CD4-positive, alpha-beta T cell (primary cell): ENCODE measurements at regions not wholly inside any gene's neighbourhood (a gene's known extent, or its start where the extent isn't known, plus 50 kb on each side); places are given as distances from the start of the nearest gene placed in this dataset.

Source experiments
- ATAC-seq: fragments of 200-7000 bp; cut with Tn5 transposase; one replicate; pipeline ENCODE4 v1.10.0; 2022; ENCODE audit warnings: mild to moderate bottlenecking; ENCODE audit not compliant: poor library complexity
- CTCF ChIA-PET: fragments of 350-600 bp; sonication (Branson Sonifier 250); formaldehyde crosslinking; loops from one replicate; lab custom pipeline; 2021; ENCODE audit warnings: antibody characterized with exemption, inconsistent platforms; lab: Charles Lee
- POLR2A ChIA-PET: fragments of 350-600 bp; sonication (Branson Sonifier 250); formaldehyde crosslinking; loops from one replicate; lab custom pipeline; 2021; ENCODE audit warnings: antibody characterized with exemption, inconsistent platforms; lab: Charles Lee
- DNase-seq, 14 experiments: peaks; one replicate each; pipeline ENCODE4 v3.0.0-alpha.2; 2013 to 2020; ENCODE audit warnings: mixed read lengths in 2 of 14
- H3K27ac ChIP-seq, 2 donors: one replicate each; pipeline versions ENCODE4 v1.5.1 to v1.7.0; 2013; ENCODE audit warnings: low read length in 2 of 2, low read depth in 1 of 2, mild to moderate bottlenecking in 1 of 2
- H3K27me3 ChIP-seq, 2 experiments: 1 replicate in 1 of 2; 2 replicates in 1 of 2; pipeline versions ENCODE4 v1.6.1 to v1.7.0; 2013; ENCODE audit warnings: low read length in 2 of 2, control low read depth in 1 of 2, mild to moderate bottlenecking in 1 of 2, moderate library complexity in 1 of 2; ENCODE audit not compliant: insufficient read depth in 2 of 2, control insufficient read depth in 1 of 2
- H3K36me3 ChIP-seq: one replicate; pipeline ENCODE4 v1.6.1; 2013; ENCODE audit warnings: low read length, control low read depth; ENCODE audit not compliant: insufficient read depth
- H3K4me1 ChIP-seq: one replicate; pipeline ENCODE4 v1.6.1; 2013; ENCODE audit warnings: low read length, control low read depth; ENCODE audit not compliant: insufficient read depth
- H3K4me3 ChIP-seq: one replicate; pipeline ENCODE4 v1.5.1; 2013; ENCODE audit warnings: mild to moderate bottlenecking, low read length, moderate library complexity
- H3K9me3 ChIP-seq, 2 experiments: 1 replicate in 1 of 2; 2 replicates in 1 of 2; pipeline versions ENCODE4 v1.6.1 to v1.7.0; 2013; ENCODE audit warnings: low read length in 2 of 2, mild to moderate bottlenecking in 2 of 2, control low read depth in 1 of 2, moderate library complexity in 1 of 2; ENCODE audit not compliant: control insufficient read depth in 1 of 2, insufficient read depth in 1 of 2
- H3K27ac Mint-ChIP-seq: one replicate; pipeline ENCODE4 v1.8.0; 2020; ENCODE audit warnings: mixed read lengths
- H3K27me3 Mint-ChIP-seq: one replicate; pipeline ENCODE4 v1.8.0; 2021; ENCODE audit warnings: mixed read lengths
- H3K36me3 Mint-ChIP-seq: one replicate; pipeline ENCODE4 v1.8.0; 2021; ENCODE audit warnings: low read depth, mixed read lengths
- H3K4me1 Mint-ChIP-seq: one replicate; pipeline ENCODE4 v1.8.0; 2021; ENCODE audit warnings: low read depth, mixed read lengths
- H3K4me3 Mint-ChIP-seq: one replicate; pipeline ENCODE4 v1.8.0; 2020; ENCODE audit warnings: mild to moderate bottlenecking, mixed read lengths
- H3K9me3 Mint-ChIP-seq: one replicate; pipeline ENCODE4 v1.8.0; 2020; ENCODE audit warnings: mixed read lengths
- intact Hi-C, 2 experiments: fragments of 100-400 bp; cut with DNase I in 1 of 2; cut with micrococcal nuclease in 1 of 2; formaldehyde crosslinking; loops; one replicate each; pipeline versions ENCODE4 v1.15.1 to v1.9.0; 2023 to 2025; cut with DNase I, micrococcal nuclease
- TF ChIP-seq, protein P1 (sequence below): fragments of 200-600 bp; IDR thresholded peaks from one replicate; pipeline ENCODE4 v1.8.0; 2022; ENCODE audit warnings: antibody characterized with exemption, mild to moderate bottlenecking

DNA sequence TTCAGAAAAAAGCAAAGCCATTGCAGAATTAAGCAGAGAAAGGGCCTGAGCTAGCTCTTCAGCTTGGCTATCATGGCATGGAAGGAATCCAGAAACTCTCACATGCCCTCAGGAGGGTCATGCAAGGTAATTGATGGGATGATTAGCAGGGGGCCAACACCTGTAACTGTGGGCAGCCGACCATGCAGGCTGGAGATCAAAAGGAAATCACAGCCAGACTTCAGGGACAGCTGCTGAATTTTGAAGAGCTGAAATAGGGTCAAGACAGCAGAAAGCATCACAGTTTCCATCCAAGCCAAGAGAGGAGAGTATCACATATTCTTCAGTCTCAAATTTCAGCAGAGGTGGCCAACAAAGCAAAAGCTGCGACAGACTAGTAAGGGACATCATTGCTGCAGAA lies 239.6 kb upstream of the STEAP1 start:
- Mint-ChIP-seq H3K27ac (no peak overlapping the region), H3K36me3 (no peaks in the 10 kb centered on the region), H3K4me1 (no peaks in the 10 kb centered on the region), H3K27me3 (no peaks in the 10 kb centered on the region), H3K4me3 (no peak overlapping the region), H3K9me3 (no peaks in the 10 kb centered on the region)
- POLR2A ChIA-PET = no interaction called here
- H3K4me3 ChIP-seq = no peak overlapping the region
- H3K9me3 ChIP-seq = no peaks in the 10 kb centered on the region
- CTCF ChIA-PET = no interaction called here
- H3K27me3 ChIP-seq = no peaks in the 10 kb centered on the region
- intact Hi-C loops = no loop called here
- H3K27ac ChIP-seq = no peak overlapping the region
- TF ChIP-seq, protein P1, sequence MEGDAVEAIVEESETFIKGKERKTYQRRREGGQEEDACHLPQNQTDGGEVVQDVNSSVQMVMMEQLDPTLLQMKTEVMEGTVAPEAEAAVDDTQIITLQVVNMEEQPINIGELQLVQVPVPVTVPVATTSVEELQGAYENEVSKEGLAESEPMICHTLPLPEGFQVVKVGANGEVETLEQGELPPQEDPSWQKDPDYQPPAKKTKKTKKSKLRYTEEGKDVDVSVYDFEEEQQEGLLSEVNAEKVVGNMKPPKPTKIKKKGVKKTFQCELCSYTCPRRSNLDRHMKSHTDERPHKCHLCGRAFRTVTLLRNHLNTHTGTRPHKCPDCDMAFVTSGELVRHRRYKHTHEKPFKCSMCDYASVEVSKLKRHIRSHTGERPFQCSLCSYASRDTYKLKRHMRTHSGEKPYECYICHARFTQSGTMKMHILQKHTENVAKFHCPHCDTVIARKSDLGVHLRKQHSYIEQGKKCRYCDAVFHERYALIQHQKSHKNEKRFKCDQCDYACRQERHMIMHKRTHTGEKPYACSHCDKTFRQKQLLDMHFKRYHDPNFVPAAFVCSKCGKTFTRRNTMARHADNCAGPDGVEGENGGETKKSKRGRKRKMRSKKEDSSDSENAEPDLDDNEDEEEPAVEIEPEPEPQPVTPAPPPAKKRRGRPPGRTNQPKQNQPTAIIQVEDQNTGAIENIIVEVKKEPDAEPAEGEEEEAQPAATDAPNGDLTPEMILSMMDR = no peak
- no peak for ATAC-seq
- DNase-seq = no peak
- no peaks in the 10 kb centered on the region for H3K36me3 ChIP-seq
- no peaks in the 10 kb centered on the region for H3K4me1 ChIP-seq

DNA sequence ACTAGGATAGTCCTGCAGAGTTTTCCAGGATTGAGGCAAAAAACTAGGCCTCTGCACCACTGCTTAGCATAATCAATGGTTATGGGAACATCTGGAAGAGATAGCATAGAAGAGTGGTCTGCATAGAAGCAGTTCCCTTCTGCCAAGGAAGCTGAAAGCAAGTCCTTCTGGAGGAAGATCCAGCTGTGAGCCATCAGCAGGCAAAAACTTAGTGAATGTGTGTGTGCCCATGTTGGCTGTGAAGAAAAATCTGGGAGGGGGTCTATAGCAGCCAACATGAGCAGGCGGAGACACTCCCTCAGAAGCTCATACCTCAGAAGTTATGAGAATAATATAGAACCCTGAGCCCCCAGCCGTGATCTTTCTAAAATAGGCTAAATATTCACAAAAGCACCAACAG lies 228.1 kb upstream of the STEAP1 start:
- CTCF ChIA-PET = no interaction called here
- Mint-ChIP-seq H3K4me1 (no peaks in the 10 kb centered on the region), H3K4me3 (no peak overlapping the region), H3K9me3 (peaks cover 3% of the 10 kb centered on the region), H3K27me3 (no peaks in the 10 kb centered on the region), H3K36me3 (no peaks in the 10 kb centered on the region), H3K27ac (no peak overlapping the region)
- DNase-seq (no peak), ATAC-seq (no peak)
- no peaks in the 10 kb centered on the region for H3K36me3 ChIP-seq
- H3K27me3 ChIP-seq = no peaks in the 10 kb centered on the region
- POLR2A ChIA-PET = no interaction called here
- TF ChIP-seq, protein P1 = no peak
- H3K27ac ChIP-seq = no peak overlapping the region
- no peaks in the 10 kb centered on the region for H3K9me3 ChIP-seq
- intact Hi-C loops = no loop called here
- H3K4me1 ChIP-seq = no peaks in the 10 kb centered on the region
- H3K4me3 ChIP-seq = no peak overlapping the region

DNA sequence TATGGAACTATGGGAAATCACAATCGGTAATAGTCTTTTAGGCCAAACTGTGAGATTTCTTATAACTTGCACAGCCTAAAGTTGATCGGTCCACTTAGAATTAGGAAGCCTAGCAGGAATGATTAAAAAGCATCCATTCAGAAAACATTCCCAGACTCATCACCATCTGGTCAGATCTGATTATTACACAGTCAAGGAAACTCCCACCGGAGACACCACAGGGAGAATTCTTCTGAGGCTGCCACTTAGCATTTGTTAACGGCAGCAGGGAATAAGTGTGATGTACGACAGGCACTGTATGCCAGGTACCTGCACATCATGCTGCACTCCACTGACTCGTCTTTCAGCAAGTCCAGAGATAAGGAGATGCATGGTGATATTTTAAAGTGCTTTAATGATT lies 227.6 kb upstream of the STEAP1 start:
- Histone ChIP-seq H3K4me3 (no peak overlapping the region), H3K27ac (no peak overlapping the region), H3K27me3 (no peaks in the 10 kb centered on the region), H3K36me3 (no peaks in the 10 kb centered on the region), H3K9me3 (no peaks in the 10 kb centered on the region), H3K4me1 (no peaks in the 10 kb centered on the region)
- Mint-ChIP-seq H3K27me3 (no peaks in the 10 kb centered on the region), H3K36me3 (no peaks in the 10 kb centered on the region), H3K4me1 (no peaks in the 10 kb centered on the region), H3K27ac (no peak overlapping the region), H3K9me3 (peaks cover 3% of the 10 kb centered on the region), H3K4me3 (no peak overlapping the region)
- intact Hi-C loops = no loop called here
- ChIA-PET POLR2A (no interaction called here), CTCF (no interaction called here)
- no peak for DNase-seq
- TF ChIP-seq, protein P1 = no peak
- no peak for ATAC-seq
